ENCODE measurements at regions not wholly inside any gene's neighbourhood (a gene's known extent, or its start where the extent isn't known, plus 50 kb on each side); places are given as distances from the start of the nearest gene placed in this dataset.

DNA sequence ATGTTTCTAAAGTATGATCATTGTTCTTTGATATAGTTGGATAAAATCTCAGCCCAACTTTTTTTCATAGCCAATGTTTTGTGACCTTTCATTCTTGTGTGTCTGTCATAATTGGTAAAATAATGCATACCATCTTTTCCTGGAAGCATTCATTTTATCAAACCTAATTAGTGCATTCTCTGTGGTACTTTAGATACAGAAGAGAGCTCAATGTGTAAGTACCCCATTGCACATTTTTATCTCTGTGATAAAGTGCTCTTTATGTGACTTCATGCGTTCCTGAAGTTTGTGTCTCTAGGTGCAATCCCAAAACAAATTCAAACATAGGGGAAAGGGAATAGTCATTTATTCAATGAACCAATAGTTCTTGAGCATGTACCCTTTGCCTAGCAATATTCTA is 628.5 kb downstream of the GBE1 start:
- Histone ChIP-seq H3K27ac (no peak overlapping the region), H3K4me3 (no peak overlapping the region), H3K36me3 (no peaks in the 10 kb centered on the region), H3K9me3 (no peaks in the 10 kb centered on the region), H3K27me3 (no peaks in the 10 kb centered on the region), H3K4me1 (ENCODE audit: insufficient read depth) (no peaks in the 10 kb centered on the region)
- 50 to 83% (median 56%) methylated on average over 1 of the region's 1 CpG for WGBS, 3 donors
- no peak for DNase-seq
- TF ChIP-seq POLR2A (IDR thresholded peaks at IDR 0.05), result no peak
- TF ChIP-seq, protein P1, sequence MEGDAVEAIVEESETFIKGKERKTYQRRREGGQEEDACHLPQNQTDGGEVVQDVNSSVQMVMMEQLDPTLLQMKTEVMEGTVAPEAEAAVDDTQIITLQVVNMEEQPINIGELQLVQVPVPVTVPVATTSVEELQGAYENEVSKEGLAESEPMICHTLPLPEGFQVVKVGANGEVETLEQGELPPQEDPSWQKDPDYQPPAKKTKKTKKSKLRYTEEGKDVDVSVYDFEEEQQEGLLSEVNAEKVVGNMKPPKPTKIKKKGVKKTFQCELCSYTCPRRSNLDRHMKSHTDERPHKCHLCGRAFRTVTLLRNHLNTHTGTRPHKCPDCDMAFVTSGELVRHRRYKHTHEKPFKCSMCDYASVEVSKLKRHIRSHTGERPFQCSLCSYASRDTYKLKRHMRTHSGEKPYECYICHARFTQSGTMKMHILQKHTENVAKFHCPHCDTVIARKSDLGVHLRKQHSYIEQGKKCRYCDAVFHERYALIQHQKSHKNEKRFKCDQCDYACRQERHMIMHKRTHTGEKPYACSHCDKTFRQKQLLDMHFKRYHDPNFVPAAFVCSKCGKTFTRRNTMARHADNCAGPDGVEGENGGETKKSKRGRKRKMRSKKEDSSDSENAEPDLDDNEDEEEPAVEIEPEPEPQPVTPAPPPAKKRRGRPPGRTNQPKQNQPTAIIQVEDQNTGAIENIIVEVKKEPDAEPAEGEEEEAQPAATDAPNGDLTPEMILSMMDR (IDR thresholded peaks at IDR 0.05), result no peak
- TF ChIP-seq EP300 (IDR thresholded peaks at IDR 0.05), result no peak
- intact Hi-C loops (cut with DNase I), result no loop called here

DNA sequence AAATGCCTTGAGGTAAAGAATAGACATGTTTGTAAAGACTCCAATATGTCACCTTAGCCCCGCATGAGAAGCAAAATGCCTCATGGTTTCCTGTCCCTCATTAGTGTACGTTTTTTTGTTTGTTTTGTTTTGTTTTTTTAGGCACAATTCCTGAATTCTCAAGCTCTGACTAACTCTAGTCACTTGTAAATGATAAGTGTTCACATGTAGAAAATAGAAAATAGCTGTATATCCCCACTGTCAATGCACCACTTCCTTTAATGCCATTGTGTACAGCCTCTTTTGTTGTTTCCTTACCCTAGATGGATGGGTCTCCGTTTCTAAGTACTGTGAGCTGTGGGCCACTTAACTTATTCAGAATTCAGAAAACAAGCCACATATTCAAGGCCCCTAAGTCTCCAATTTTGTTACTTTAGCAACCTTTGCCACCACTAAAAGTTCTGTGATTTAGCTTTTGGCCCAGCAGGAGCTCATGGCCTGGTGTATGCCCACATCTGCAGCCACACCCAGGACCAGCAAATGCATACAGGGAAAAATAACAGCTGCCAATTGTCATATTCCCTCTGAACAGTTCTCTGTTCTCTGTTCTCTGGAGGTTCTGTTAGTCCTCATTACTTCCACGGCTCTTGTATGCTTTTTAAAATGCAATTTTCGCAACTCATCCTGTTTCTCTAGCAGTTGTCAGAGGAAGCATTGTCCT is 655.5 kb downstream of the GBE1 start:
- no peak overlapping the region for H3K27ac ChIP-seq
- intact Hi-C loops (cut with DNase I), result no loop called here
- H3K4me3 ChIP-seq, result no peak overlapping the region
- no peaks in the 10 kb centered on the region for H3K36me3 ChIP-seq
- 58 to 63% (median 60%) methylated on average over 5 of the region's 5 CpGs for WGBS, 3 donors
- H3K27me3 ChIP-seq, result no peaks in the 10 kb centered on the region
- TF ChIP-seq POLR2A (IDR thresholded peaks at IDR 0.05) (no peak), EP300 (IDR thresholded peaks at IDR 0.05) (no peak)
- TF ChIP-seq, protein P1 (IDR thresholded peaks at IDR 0.05), result no peak
- DNase-seq, result no peak
- H3K4me1 ChIP-seq (ENCODE audit: insufficient read depth), result no peaks in the 10 kb centered on the region
- no peaks in the 10 kb centered on the region for H3K9me3 ChIP-seq

DNA sequence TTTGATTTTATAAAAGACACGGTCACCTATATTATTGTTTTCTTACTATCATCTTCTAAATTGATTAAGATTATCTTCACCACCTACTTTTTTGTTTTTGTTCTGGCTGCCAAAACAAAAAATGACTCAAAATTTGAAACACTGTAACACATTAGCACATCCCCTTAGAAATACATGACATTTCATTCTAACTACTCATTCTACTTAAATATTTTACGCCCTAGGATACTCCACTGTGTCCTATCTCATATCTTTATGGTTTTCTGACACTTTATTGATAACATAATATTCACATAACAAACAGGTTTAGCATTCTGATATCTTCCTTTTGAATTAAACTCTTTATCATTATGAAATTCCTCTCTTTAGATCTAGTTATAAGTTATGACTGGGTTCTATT is 656.2 kb downstream of the GBE1 start:
- TF ChIP-seq, protein P1 (IDR thresholded peaks at IDR 0.05), result no peak
- TF ChIP-seq EP300 (IDR thresholded peaks at IDR 0.05), result no peak
- no peak for DNase-seq
- Histone ChIP-seq H3K4me3 (no peak overlapping the region), H3K4me1 (ENCODE audit: insufficient read depth) (no peaks in the 10 kb centered on the region), H3K27ac (no peak overlapping the region), H3K27me3 (no peaks in the 10 kb centered on the region), H3K36me3 (no peaks in the 10 kb centered on the region), H3K9me3 (no peaks in the 10 kb centered on the region)
- 44 to 64% (median 50%) methylated on average over 2 of the region's 2 CpGs for WGBS, 3 donors
- intact Hi-C loops (cut with DNase I), result no loop called here

DNA sequence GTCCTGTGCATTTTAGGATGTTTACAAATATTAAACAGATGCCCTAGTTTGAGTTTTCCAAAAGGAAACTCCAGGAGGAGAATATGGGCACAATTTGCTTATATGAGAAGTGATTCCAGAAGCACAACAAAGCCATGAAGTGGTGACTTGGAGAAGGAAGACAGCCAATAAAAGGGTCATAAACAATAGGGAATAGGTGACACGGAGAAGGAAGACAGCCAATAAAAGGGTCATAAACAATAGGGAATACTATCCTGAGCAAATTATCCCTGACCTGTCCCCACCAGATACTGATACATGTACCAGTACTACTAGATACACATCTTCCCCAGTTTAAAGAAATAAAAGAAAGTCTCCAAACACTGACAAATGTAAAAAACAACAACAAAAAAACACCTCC is 663.6 kb downstream of the GBE1 start:
- Histone ChIP-seq H3K36me3 (no peaks in the 10 kb centered on the region), H3K4me1 (ENCODE audit: insufficient read depth) (no peaks in the 10 kb centered on the region), H3K27me3 (no peaks in the 10 kb centered on the region), H3K4me3 (no peak overlapping the region), H3K9me3 (no peaks in the 10 kb centered on the region), H3K27ac (no peak overlapping the region)
- TF ChIP-seq, protein P1 (IDR thresholded peaks at IDR 0.05), result no peak
- TF ChIP-seq POLR2A (IDR thresholded peaks at IDR 0.05) (no peak), EP300 (IDR thresholded peaks at IDR 0.05) (no peak)
- DNase-seq, result no peak
- intact Hi-C loops (cut with DNase I), result no loop called here
- WGBS, 3 donors, result 67 to 68% (median 67%) methylated on average over 1 of the region's 1 CpG

Data from ovary (tissue), 7 donors.